ENCODE measurements at regions not wholly inside any gene's neighbourhood (a gene's known extent, or its start where the extent isn't known, plus 50 kb on each side); places are given as distances from the start of the nearest gene placed in this dataset.
A peak's percentile ranks its signal among the peaks of the same experiment; 100 is the strongest.

GRCh38 chr2:240252191-240252871 lies 111.9 kb upstream of the OTOS start:
- no peaks in the 10 kb centered on the region for H3K36me3 ChIP-seq
- H3K27me3 ChIP-seq = no peaks in the 10 kb centered on the region
- H3K27ac ChIP-seq = peak overlapping the region; percentile 93
- intact Hi-C loops (cut with DNase I) = no loop called here
- H3K4me3 ChIP-seq = no peak overlapping the region
- H3K4me1 ChIP-seq = peaks cover 50% of the 10 kb centered on the region
- peak in 1 of 2 donors; percentile 88 for DNase-seq (ENCODE audit: extremely low spot score in 2 of 2)
- H3K9me3 ChIP-seq = no peaks in the 10 kb centered on the region
- TF ChIP-seq CTCF (IDR thresholded peaks at IDR 0.05) (no peak), POLR2AphosphoS5 (IDR thresholded peaks at IDR 0.05; ENCODE audit: insufficient read depth in 1 of 2, low read depth in 1 of 2) (no peak)

GRCh38 chr2:240252872-240253511 lies 112.5 kb upstream of the OTOS start:
- Histone ChIP-seq H3K9me3 (no peaks in the 10 kb centered on the region), H3K27me3 (no peaks in the 10 kb centered on the region), H3K36me3 (no peaks in the 10 kb centered on the region), H3K4me1 (peaks cover 43% of the 10 kb centered on the region), H3K27ac (peak overlapping the region; percentile 93), H3K4me3 (no peak overlapping the region)
- intact Hi-C loops (cut with DNase I) = no loop called here
- peak; percentile 87 to 95 for DNase-seq (ENCODE audit: extremely low spot score in 2 of 2)
- TF ChIP-seq POLR2A (IDR thresholded peaks at IDR 0.05) (no peak), CTCF (IDR thresholded peaks at IDR 0.05) (no peak), POLR2AphosphoS5 (IDR thresholded peaks at IDR 0.05; ENCODE audit: insufficient read depth in 1 of 2, low read depth in 1 of 2) (no peak)

- H3K27ac ChIP-seq = no peak overlapping the region
- TF ChIP-seq POLR2A (IDR thresholded peaks at IDR 0.05) (no peak), POLR2AphosphoS5 (IDR thresholded peaks at IDR 0.05; ENCODE audit: insufficient read depth in 1 of 2, low read depth in 1 of 2) (no peak), CTCF (IDR thresholded peaks at IDR 0.05) (no peak)
- no peak overlapping the region for H3K4me3 ChIP-seq
- intact Hi-C loops (cut with DNase I) = no loop called here
- peak in 1 of 2 donors; percentile 84 for DNase-seq (ENCODE audit: extremely low spot score in 2 of 2)
- H3K9me3 ChIP-seq = no peaks in the 10 kb centered on the region
- H3K27me3 ChIP-seq = no peaks in the 10 kb centered on the region
- H3K4me1 ChIP-seq = peaks cover 37% of the 10 kb centered on the region
- H3K36me3 ChIP-seq = no peaks in the 10 kb centered on the region
Observed at GRCh38 chr2:240253583-240254145, 113.2 kb upstream of the OTOS start.

- Histone ChIP-seq H3K4me3 (no peak overlapping the region), H3K4me1 (peaks cover 30% of the 10 kb centered on the region), H3K27ac (no peak overlapping the region), H3K9me3 (no peaks in the 10 kb centered on the region), H3K36me3 (no peaks in the 10 kb centered on the region), H3K27me3 (no peaks in the 10 kb centered on the region)
- TF ChIP-seq CTCF (IDR thresholded peaks at IDR 0.05) (no peak), POLR2A (IDR thresholded peaks at IDR 0.05) (no peak), POLR2AphosphoS5 (IDR thresholded peaks at IDR 0.05; ENCODE audit: insufficient read depth in 1 of 2, low read depth in 1 of 2) (no peak)
- intact Hi-C loops (cut with DNase I) = no loop called here
- peak; percentile 79 to 81 for DNase-seq (ENCODE audit: extremely low spot score in 2 of 2)
Observed at GRCh38 chr2:240254337-240255164, 114.1 kb upstream of the OTOS start.
